ENCODE measurements at regions not wholly inside any gene's neighbourhood (a gene's known extent, or its start where the extent isn't known, plus 50 kb on each side); places are given as distances from the start of the nearest gene placed in this dataset.

- no peak for TF ChIP-seq ATF3 (IDR thresholded peaks at IDR 0.05)
- TF ChIP-seq SP1 (IDR thresholded peaks at IDR 0.05) = no peak
- no peak for TF ChIP-seq HNF4A (conservative IDR thresholded peaks at IDR 0.05)
- no peak for TF ChIP-seq EGR1 (IDR thresholded peaks at IDR 0.05; ENCODE audit: low read depth in 2 of 2)
- TF ChIP-seq MAX (IDR thresholded peaks at IDR 0.05) = no peak
- TF ChIP-seq NR2F2 (IDR thresholded peaks at IDR 0.05) = no peak
- no peak for TF ChIP-seq YY1 (IDR thresholded peaks at IDR 0.05)
- TF ChIP-seq RAD21 (IDR thresholded peaks at IDR 0.05) = no peak
- no peak for TF ChIP-seq FOXA1 (IDR thresholded peaks at IDR 0.05)
- no peak for TF ChIP-seq JUND (IDR thresholded peaks at IDR 0.05)
- no peak for TF ChIP-seq TAF1 (conservative IDR thresholded peaks at IDR 0.05)
- no peak for TF ChIP-seq CTCF (IDR thresholded peaks at IDR 0.05; ENCODE audit: low read depth, low read length, missing input control)
- H3K27ac ChIP-seq (ENCODE audit: low read depth in 1 of 2, low read length in 2 of 2) = no peak overlapping the region
- H3K9ac ChIP-seq (ENCODE audit: low read depth in 1 of 2, low read length in 2 of 2) = no peak overlapping the region
- peaks cover 0 to 4% (median 0%) of the 10 kb centered on the region in 4 donors for H3K27me3 ChIP-seq (ENCODE audit: control insufficient read depth in 4 of 4, insufficient read depth in 4 of 4, low read length in 3 of 4)
- H3K9me3 ChIP-seq (ENCODE audit: control insufficient read depth in 4 of 4, low read length in 3 of 4) = no peaks in the 10 kb centered on the region
- H3K4me3 ChIP-seq (ENCODE audit: low read depth in 1 of 3, low read length in 3 of 3) = no peak overlapping the region
- DNase-seq (ENCODE audit: low spot score) = no peak
- H3K36me3 ChIP-seq (ENCODE audit: control insufficient read depth in 4 of 4, insufficient read depth in 3 of 4, low read depth in 1 of 4, low read length in 3 of 4) = no peaks in the 10 kb centered on the region
- no peaks in the 10 kb centered on the region for H3K4me1 ChIP-seq (ENCODE audit: control insufficient read depth in 4 of 4, insufficient read depth in 4 of 4, low read length in 3 of 4)
- WGBS = 83% methylated on average over 8 of the region's 8 CpGs
Observed at GRCh38 chr2:3021720-3022119, 355.9 kb downstream of the EIPR1 start.

- Histone ChIP-seq H3K9ac (ENCODE audit: low read depth in 1 of 2, low read length in 2 of 2) (no peak overlapping the region), H3K27ac (ENCODE audit: low read depth in 1 of 2, low read length in 2 of 2) (no peak overlapping the region), H3K4me1 (ENCODE audit: control insufficient read depth in 4 of 4, insufficient read depth in 4 of 4, low read length in 3 of 4) (no peaks in the 10 kb centered on the region), H3K36me3 (ENCODE audit: control insufficient read depth in 4 of 4, insufficient read depth in 3 of 4, low read depth in 1 of 4, low read length in 3 of 4) (no peaks in the 10 kb centered on the region), H3K27me3 (ENCODE audit: control insufficient read depth in 4 of 4, insufficient read depth in 4 of 4, low read length in 3 of 4) (peaks cover 0 to 6% (median 4%) of the 10 kb centered on the region in 4 donors), H3K4me3 (ENCODE audit: low read depth in 1 of 3, low read length in 3 of 3) (no peak overlapping the region), H3K9me3 (ENCODE audit: control insufficient read depth in 4 of 4, low read length in 3 of 4) (peaks cover 0 to 3% (median under 1%) of the 10 kb centered on the region in 4 donors)
- TF ChIP-seq RXRA (IDR thresholded peaks at IDR 0.05) (no peak), FOXA2 (IDR thresholded peaks at IDR 0.05) (no peak), EGR1 (IDR thresholded peaks at IDR 0.05; ENCODE audit: low read depth in 2 of 2) (no peak), HNF4G (IDR thresholded peaks at IDR 0.05) (no peak), FOXA1 (IDR thresholded peaks at IDR 0.05) (no peak), ZBTB33 (IDR thresholded peaks at IDR 0.05) (no peak), MAX (IDR thresholded peaks at IDR 0.05) (no peak), CTCF (IDR thresholded peaks at IDR 0.05; ENCODE audit: low read depth, low read length, missing input control) (no peak), RAD21 (IDR thresholded peaks at IDR 0.05) (no peak), HNF4A (conservative IDR thresholded peaks at IDR 0.05) (no peak), TAF1 (conservative IDR thresholded peaks at IDR 0.05) (no peak), GABPA (IDR thresholded peaks at IDR 0.05 in 1 of 2, conservative IDR thresholded peaks at IDR 0.05 in 1 of 2) (no peak), YY1 (IDR thresholded peaks at IDR 0.05) (no peak), NR2F2 (IDR thresholded peaks at IDR 0.05) (no peak), SP1 (IDR thresholded peaks at IDR 0.05) (no peak), REST (IDR thresholded peaks at IDR 0.05) (no peak), JUND (IDR thresholded peaks at IDR 0.05) (no peak), ATF3 (IDR thresholded peaks at IDR 0.05) (no peak)
- no peak for DNase-seq (ENCODE audit: low spot score)
- WGBS = 74% methylated on average over 4 of the region's 4 CpGs
Observed at GRCh38 chr2:3010001-3010400, 367.6 kb downstream of the EIPR1 start.

Measured in liver (tissue), 8 donors.